ENCODE measurements at regions not wholly inside any gene's neighbourhood (a gene's known extent, or its start where the extent isn't known, plus 50 kb on each side); places are given as distances from the start of the nearest gene placed in this dataset.
"Not testable (repeated sequence)": the region's sequence is repeated elsewhere in the genome, so short reads cannot be mapped to it uniquely, and the experiment has no call there.

- DNase-seq: no peak
Observed at GRCh38 chr12:129959889-129960288, 56.1 kb upstream of the TMEM132D start.

- DNase-seq: no peak
Observed at GRCh38 chr12:129961091-129961490, 57.3 kb upstream of the TMEM132D start.

- no peak for DNase-seq
Observed at GRCh38 chr12:129961856-129962255, 58.0 kb upstream of the TMEM132D start.

- no peak for DNase-seq
Observed at GRCh38 chr12:129964300-129964699, 60.5 kb upstream of the TMEM132D start.

GRCh38 chr12:129964826-129965457 is 61.1 kb upstream of the TMEM132D start:
- DNase-seq: no peak

- DNase-seq: no peak
Observed at GRCh38 chr12:129966146-129966995, 62.5 kb upstream of the TMEM132D start.

- no peak for DNase-seq
Observed at GRCh38 chr12:129971721-129972120, 67.9 kb upstream of the TMEM132D start.

GRCh38 chr12:129973236-129973961 is 69.6 kb upstream of the TMEM132D start:
- no peak for DNase-seq

GRCh38 chr12:129984106-129984505 is 80.3 kb upstream of the TMEM132D start:
- no peak for DNase-seq

GRCh38 chr12:129987841-129988240 is 84.0 kb upstream of the TMEM132D start:
- DNase-seq: no peak

- no peak for DNase-seq
Observed at GRCh38 chr12:129994634-129995033, 90.8 kb upstream of the TMEM132D start.

GRCh38 chr12:129997239-129997638 is 93.4 kb upstream of the TMEM132D start:
- no peak for DNase-seq

GRCh38 chr12:130004310-130004877 is 100.6 kb upstream of the TMEM132D start:
- DNase-seq: not testable (repeated sequence)

- no peak for DNase-seq
Observed at GRCh38 chr12:130007771-130008170, 103.9 kb upstream of the TMEM132D start.

- no peak for DNase-seq
Observed at GRCh38 chr12:130008241-130008640, 104.4 kb upstream of the TMEM132D start.

- no peak for DNase-seq
Observed at GRCh38 chr12:130009961-130010360, 106.1 kb upstream of the TMEM132D start.

GRCh38 chr12:130011611-130012385 is 108.0 kb upstream of the TMEM132D start:
- DNase-seq: no peak

GRCh38 chr12:130013771-130014484 is 110.1 kb upstream of the TMEM132D start:
- DNase-seq: no peak

- DNase-seq: no peak
Observed at GRCh38 chr12:130014485-130014807, 110.6 kb upstream of the TMEM132D start.

- DNase-seq: no peak
Observed at GRCh38 chr12:130016194-130016593, 112.4 kb upstream of the TMEM132D start.

GRCh38 chr12:130016986-130017385 is 113.2 kb upstream of the TMEM132D start:
- DNase-seq: no peak

Data from effector CD4-positive, alpha-beta T cell (primary cell).